Common myeloid progenitor, CD34-positive (primary cell): ENCODE measurements at regions not wholly inside any gene's neighbourhood (a gene's known extent, or its start where the extent isn't known, plus 50 kb on each side); places are given as distances from the start of the nearest gene placed in this dataset.

ENCODE experiments used
- CTCF ChIA-PET: fragments of 350-600 bp; sonication (Branson Sonifier 250); formaldehyde crosslinking; loops from one replicate; lab custom pipeline; 2021; ENCODE audit warnings: antibody characterized with exemption; lab: Charles Lee
- POLR2A ChIA-PET: fragments of 350-600 bp; sonication (Branson Sonifier 250); formaldehyde crosslinking; loops from one replicate; lab custom pipeline; 2021; ENCODE audit warnings: antibody characterized with exemption; lab: Charles Lee
- DNase-seq, 3 donors: peaks; one replicate each; pipeline versions ENCODE4 v3.0.0 to v3.0.0-alpha.2; 2013
- H3K27ac ChIP-seq, 2 experiments: 1 replicate in 1 of 2; 2 replicates in 1 of 2; pipeline ENCODE4 v1.7.0; 2013; ENCODE audit warnings: inconsistent platforms in 2 of 2, low read length in 2 of 2, mild to moderate bottlenecking in 2 of 2, low read depth in 1 of 2, moderate library complexity in 1 of 2; ENCODE audit not compliant: severe bottlenecking in 2 of 2, insufficient read depth in 1 of 2, poor library complexity in 1 of 2
- H3K27me3 ChIP-seq, 5 experiments: replicated peaks in 2 of 5; 1 replicate in 3 of 5; 2 replicates in 2 of 5; pipeline versions ENCODE4 v1.6.1 to v1.7.0; 2013; ENCODE audit warnings: low read length in 4 of 5, mild to moderate bottlenecking in 2 of 5, moderate library complexity in 2 of 5, inconsistent platforms in 1 of 5; ENCODE audit not compliant: insufficient read depth in 5 of 5, control insufficient read depth in 4 of 5
- H3K36me3 ChIP-seq, 4 experiments: 1 replicate in 2 of 4; 2 replicates in 2 of 4; pipeline versions ENCODE4 v1.6.1 to v1.7.0; 2013; ENCODE audit warnings: low read length in 3 of 4, control low read depth in 1 of 4, mild to moderate bottlenecking in 1 of 4; ENCODE audit not compliant: control insufficient read depth in 4 of 4, insufficient read depth in 4 of 4
- H3K4me1 ChIP-seq, 4 experiments: 1 replicate in 3 of 4; 2 replicates in 1 of 4; pipeline versions ENCODE4 v1.6.1 to v1.7.1; 2013; ENCODE audit warnings: low read length in 3 of 4, mild to moderate bottlenecking in 3 of 4, control low read depth in 1 of 4, inconsistent platforms in 1 of 4, moderate library complexity in 1 of 4; ENCODE audit not compliant: control insufficient read depth in 4 of 4, insufficient read depth in 4 of 4; ENCODE audit errors: control extremely low read depth in 1 of 4
- H3K4me3 ChIP-seq, 7 experiments: 1 replicate in 4 of 7; 2 replicates in 3 of 7; pipeline versions ENCODE4 v1.5.1 to v1.7.0; 2013; ENCODE audit warnings: mild to moderate bottlenecking in 7 of 7, low read length in 6 of 7, moderate library complexity in 6 of 7, inconsistent platforms in 2 of 7, low read depth in 2 of 7, control low read depth in 1 of 7; ENCODE audit not compliant: insufficient read depth in 4 of 7, control insufficient read depth in 1 of 7; ENCODE audit errors: extremely low read depth in 1 of 7
- H3K9me3 ChIP-seq, 5 experiments: 1 replicate in 4 of 5; 2 replicates in 1 of 5; pipeline versions ENCODE4 v1.6.1 to v1.7.1; 2013; ENCODE audit warnings: low read length in 4 of 5, mild to moderate bottlenecking in 2 of 5, inconsistent platforms in 1 of 5, low read depth in 1 of 5, moderate library complexity in 1 of 5; ENCODE audit not compliant: control insufficient read depth in 4 of 5, insufficient read depth in 2 of 5; ENCODE audit errors: control extremely low read depth in 1 of 5
- WGBS: methylation state at CpG from one replicate; pipeline ENCODE4 v1.1.5; 2013; ENCODE audit not compliant: insufficient coverage; 5-methylcytosine and 5-hydroxymethylcytosine counted together

GRCh38 chr22:44400763-44401060 is 88.0 kb upstream of the SHISAL1 start:
- Histone ChIP-seq H3K4me1 (no peaks in the 10 kb centered on the region), H3K27ac (no peak overlapping the region), H3K4me3 (no peak overlapping the region), H3K36me3 (no peaks in the 10 kb centered on the region), H3K27me3 (peaks cover 0 to 3% (median 0%) of the 10 kb centered on the region in 5 experiments), H3K9me3 (no peaks in the 10 kb centered on the region)
- DNase-seq, result no peak
- ChIA-PET POLR2A (no interaction called here), CTCF (no interaction called here)
- WGBS, result 67% methylated on average over 1 of the region's 3 CpGs

- peaks cover 0 to 1% (median 0%) of the 10 kb centered on the region in 4 experiments for H3K4me1 ChIP-seq
- DNase-seq, result no peak
- WGBS, result 83% methylated on average over 15 of the region's 15 CpGs
- H3K27me3 ChIP-seq, result peaks cover 0 to 3% (median 0%) of the 10 kb centered on the region in 5 experiments
- H3K9me3 ChIP-seq, result no peaks in the 10 kb centered on the region
- ChIA-PET CTCF (no interaction called here), POLR2A (no interaction called here)
- no peak overlapping the region for H3K4me3 ChIP-seq
- no peak overlapping the region for H3K27ac ChIP-seq
- no peaks in the 10 kb centered on the region for H3K36me3 ChIP-seq
Observed at GRCh38 chr22:44399906-44400762, 87.4 kb upstream of the SHISAL1 start.

GRCh38 chr22:44398856-44399837 is 86.4 kb upstream of the SHISAL1 start:
- no peak overlapping the region for H3K27ac ChIP-seq
- 95% methylated on average over 13 of the region's 19 CpGs for WGBS
- H3K4me3 ChIP-seq, result no peak overlapping the region
- H3K36me3 ChIP-seq, result no peaks in the 10 kb centered on the region
- H3K4me1 ChIP-seq, result peaks cover 0 to 3% (median 0%) of the 10 kb centered on the region in 4 experiments
- peaks cover 0 to 3% (median 0%) of the 10 kb centered on the region in 5 experiments for H3K27me3 ChIP-seq
- POLR2A ChIA-PET, result no interaction called here
- CTCF ChIA-PET, result no interaction called here
- H3K9me3 ChIP-seq, result no peaks in the 10 kb centered on the region
- no peak for DNase-seq

GRCh38 chr22:44396727-44397722 is 84.3 kb upstream of the SHISAL1 start:
- Histone ChIP-seq H3K9me3 (no peaks in the 10 kb centered on the region), H3K27ac (no peak overlapping the region), H3K4me1 (peaks cover 0 to 3% (median 0%) of the 10 kb centered on the region in 4 experiments), H3K27me3 (peaks cover 0 to 3% (median 0%) of the 10 kb centered on the region in 5 experiments), H3K36me3 (no peaks in the 10 kb centered on the region), H3K4me3 (no peak overlapping the region)
- WGBS, result 82% methylated on average over 11 of the region's 16 CpGs
- no peak for DNase-seq
- ChIA-PET CTCF (no interaction called here), POLR2A (no interaction called here)

GRCh38 chr22:44396021-44396726 is 83.4 kb upstream of the SHISAL1 start:
- H3K36me3 ChIP-seq, result no peaks in the 10 kb centered on the region
- ChIA-PET POLR2A (no interaction called here), CTCF (no interaction called here)
- no peak overlapping the region for H3K27ac ChIP-seq
- no peaks in the 10 kb centered on the region for H3K9me3 ChIP-seq
- 83% methylated on average over 8 of the region's 12 CpGs for WGBS
- H3K27me3 ChIP-seq, result peaks cover 0 to 3% (median 0%) of the 10 kb centered on the region in 5 experiments
- no peak for DNase-seq
- no peak overlapping the region for H3K4me3 ChIP-seq
- peaks cover 0 to 3% (median 0%) of the 10 kb centered on the region in 4 experiments for H3K4me1 ChIP-seq
